ENCODE measurements at regions not wholly inside any gene's neighbourhood (a gene's known extent, or its start where the extent isn't known, plus 50 kb on each side); places are given as distances from the start of the nearest gene placed in this dataset.

DNA sequence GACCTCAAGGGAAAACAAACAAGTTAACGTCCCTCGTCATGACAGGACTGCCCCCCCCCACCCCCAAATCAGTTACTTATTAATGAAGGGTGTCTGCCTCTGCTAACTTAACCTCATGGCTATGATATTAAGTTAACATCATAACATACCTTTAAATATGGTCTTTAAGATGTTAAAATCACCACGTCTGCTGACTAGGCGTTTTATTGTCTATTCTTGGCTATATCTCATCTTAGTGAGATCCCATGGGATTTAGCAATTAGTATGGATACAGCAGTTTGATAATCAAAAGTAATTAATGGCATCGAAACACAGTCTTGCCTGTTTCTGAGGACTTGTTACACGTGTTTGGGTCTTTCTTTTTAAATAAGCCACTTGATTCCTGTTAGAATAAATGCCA, 186.9 kb downstream of the FOXB1 start:
- no peaks in the 10 kb centered on the region for H3K9me3 ChIP-seq (ENCODE audit: control insufficient read depth, low read length)
- H3K9ac ChIP-seq (ENCODE audit: low read length) = no peak overlapping the region
- H3K4me3 ChIP-seq (ENCODE audit: low read length) = no peak overlapping the region
- H3K27me3 ChIP-seq (ENCODE audit: control insufficient read depth, insufficient read depth, low read length) = no peaks in the 10 kb centered on the region
- no peaks in the 10 kb centered on the region for H3K4me1 ChIP-seq (ENCODE audit: control insufficient read depth, insufficient read depth, low read length)
- no peaks in the 10 kb centered on the region for H3K36me3 ChIP-seq (ENCODE audit: control insufficient read depth, insufficient read depth, low read length)

DNA sequence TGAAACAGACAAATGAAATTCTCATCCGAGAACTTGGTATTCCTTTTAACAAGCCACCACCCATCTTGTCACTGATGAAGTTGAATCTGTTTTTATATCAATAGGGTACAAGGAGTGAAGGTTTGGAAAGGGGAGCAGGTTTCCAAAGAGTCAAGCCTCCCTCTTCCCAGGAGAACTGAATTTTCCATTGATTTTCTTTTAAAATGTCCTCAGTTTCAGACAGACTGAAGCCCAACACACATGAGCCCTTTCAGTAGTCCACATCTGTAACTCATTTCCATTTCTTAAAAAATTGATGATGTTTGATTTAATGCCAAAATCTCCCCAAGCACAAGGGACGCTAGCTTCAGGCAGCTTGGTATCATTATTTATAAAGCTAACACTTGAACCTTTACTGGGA, 187.7 kb downstream of the FOXB1 start:
- Histone ChIP-seq H3K4me3 (ENCODE audit: low read length) (no peak overlapping the region), H3K9ac (ENCODE audit: low read length) (no peak overlapping the region), H3K36me3 (ENCODE audit: control insufficient read depth, insufficient read depth, low read length) (no peaks in the 10 kb centered on the region), H3K27me3 (ENCODE audit: control insufficient read depth, insufficient read depth, low read length) (no peaks in the 10 kb centered on the region), H3K4me1 (ENCODE audit: control insufficient read depth, insufficient read depth, low read length) (no peaks in the 10 kb centered on the region), H3K9me3 (ENCODE audit: control insufficient read depth, low read length) (no peaks in the 10 kb centered on the region)

DNA sequence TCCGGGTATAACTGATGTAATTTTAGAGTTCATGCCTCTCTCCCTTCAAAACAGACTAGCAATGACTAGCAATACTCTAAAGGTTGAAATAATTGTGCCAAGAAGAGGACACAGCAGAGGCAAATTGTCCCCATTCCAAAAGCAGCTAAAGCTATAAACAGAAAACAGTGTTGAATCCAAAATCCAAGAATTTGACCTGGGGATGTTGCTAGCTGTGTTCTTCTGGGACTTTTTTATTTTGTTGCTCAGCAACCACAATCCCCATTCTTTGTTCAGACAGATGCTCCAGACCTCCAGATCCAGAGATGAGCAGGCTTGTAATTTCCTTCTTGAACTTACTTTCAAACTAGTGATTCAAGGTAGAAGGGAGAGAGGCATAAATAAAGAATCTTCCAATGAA, 191.5 kb downstream of the FOXB1 start:
- no peak overlapping the region for H3K4me3 ChIP-seq (ENCODE audit: low read length)
- H3K27me3 ChIP-seq (ENCODE audit: control insufficient read depth, insufficient read depth, low read length) = no peaks in the 10 kb centered on the region
- H3K36me3 ChIP-seq (ENCODE audit: control insufficient read depth, insufficient read depth, low read length) = no peaks in the 10 kb centered on the region
- H3K9ac ChIP-seq (ENCODE audit: low read length) = no peak overlapping the region
- no peaks in the 10 kb centered on the region for H3K9me3 ChIP-seq (ENCODE audit: control insufficient read depth, low read length)
- no peaks in the 10 kb centered on the region for H3K4me1 ChIP-seq (ENCODE audit: control insufficient read depth, insufficient read depth, low read length)

DNA sequence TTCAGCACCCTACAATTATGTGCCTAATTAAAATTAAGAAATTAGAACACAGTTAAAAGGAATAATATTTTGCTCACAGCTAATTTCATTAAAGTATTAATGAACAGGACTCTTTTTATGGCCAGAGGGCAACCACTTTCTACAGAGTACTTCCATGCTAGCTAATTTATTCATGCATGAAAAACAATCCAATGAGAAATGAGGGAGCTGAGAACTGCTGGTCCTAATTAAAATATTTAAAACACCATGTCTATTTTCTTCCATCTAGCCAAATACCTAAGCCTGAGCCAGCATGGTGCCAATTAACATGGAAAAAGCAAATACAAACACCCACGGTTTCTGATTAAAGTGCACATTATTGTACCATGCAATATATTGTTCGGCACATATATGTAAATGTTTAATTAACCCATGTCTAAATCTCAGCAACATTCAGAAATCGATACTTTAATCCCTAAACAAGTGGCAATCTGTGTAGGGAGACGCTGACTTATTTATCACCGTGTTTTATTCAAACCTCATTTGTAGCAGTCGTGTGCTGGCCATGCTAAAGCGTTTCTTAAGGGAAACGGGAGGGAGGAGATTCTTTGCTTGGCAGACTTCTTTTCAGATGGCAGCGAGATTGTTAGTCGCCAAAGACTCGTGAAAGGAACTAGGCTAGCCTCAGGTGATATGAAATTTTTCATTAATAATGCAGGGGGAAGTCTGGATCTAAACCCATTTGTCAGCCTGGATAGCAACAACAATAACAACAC, 193.5 kb downstream of the ANXA2 start:
- Histone ChIP-seq H3K9me3 (ENCODE audit: control insufficient read depth, low read length) (no peaks in the 10 kb centered on the region), H3K4me3 (ENCODE audit: low read length) (no peak overlapping the region), H3K27me3 (ENCODE audit: control insufficient read depth, insufficient read depth, low read length) (peaks cover 7% of the 10 kb centered on the region), H3K9ac (ENCODE audit: low read length) (no peak overlapping the region), H3K4me1 (ENCODE audit: control insufficient read depth, insufficient read depth, low read length) (no peaks in the 10 kb centered on the region), H3K36me3 (ENCODE audit: control insufficient read depth, insufficient read depth, low read length) (no peaks in the 10 kb centered on the region)

DNA sequence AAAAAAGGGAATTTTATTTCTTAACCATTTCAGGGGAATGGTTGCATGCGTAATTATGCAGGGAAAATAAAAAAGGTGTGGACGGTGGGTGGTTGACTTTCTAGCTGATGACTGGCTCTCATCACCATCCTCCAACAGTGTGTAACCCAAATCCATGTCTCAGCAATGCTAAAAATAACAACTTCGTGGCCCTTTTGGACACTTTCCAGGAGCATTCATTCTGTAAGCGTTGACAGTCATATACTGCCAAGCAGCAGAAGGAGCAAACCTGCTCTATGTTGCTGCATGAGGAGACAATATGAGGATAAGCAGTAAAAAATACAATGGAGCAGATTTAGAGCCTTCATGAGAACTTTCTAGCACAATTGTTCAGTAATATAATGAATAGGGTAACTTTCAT, 189.1 kb downstream of the ANXA2 start:
- Histone ChIP-seq H3K36me3 (ENCODE audit: control insufficient read depth, insufficient read depth, low read length) (no peaks in the 10 kb centered on the region), H3K4me3 (ENCODE audit: low read length) (no peak overlapping the region), H3K9me3 (ENCODE audit: control insufficient read depth, low read length) (no peaks in the 10 kb centered on the region), H3K4me1 (ENCODE audit: control insufficient read depth, insufficient read depth, low read length) (no peaks in the 10 kb centered on the region), H3K9ac (ENCODE audit: low read length) (no peak overlapping the region), H3K27me3 (ENCODE audit: control insufficient read depth, insufficient read depth, low read length) (no peaks in the 10 kb centered on the region)

DNA sequence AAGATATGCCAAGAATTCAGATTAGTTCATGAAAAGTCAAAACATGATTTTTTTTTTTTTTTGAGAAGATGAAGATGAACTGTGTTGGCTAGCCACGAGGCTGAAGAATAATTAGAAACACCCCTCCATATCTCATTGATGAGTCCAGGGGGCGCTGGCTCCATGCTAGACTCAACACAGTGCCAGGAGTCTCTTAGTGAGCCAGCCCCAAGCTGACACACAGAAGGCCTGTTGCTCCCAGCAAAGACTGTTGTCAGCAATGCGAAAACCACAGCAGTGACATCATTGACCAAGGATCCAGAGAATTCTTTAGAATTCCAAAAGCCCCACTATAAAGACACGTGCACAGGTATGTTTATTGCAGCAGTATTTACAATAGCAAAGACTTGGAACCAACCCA, 185.2 kb downstream of the ANXA2 start:
- no peaks in the 10 kb centered on the region for H3K4me1 ChIP-seq (ENCODE audit: control insufficient read depth, insufficient read depth, low read length)
- no peak overlapping the region for H3K9ac ChIP-seq (ENCODE audit: low read length)
- H3K9me3 ChIP-seq (ENCODE audit: control insufficient read depth, low read length) = no peaks in the 10 kb centered on the region
- no peaks in the 10 kb centered on the region for H3K27me3 ChIP-seq (ENCODE audit: control insufficient read depth, insufficient read depth, low read length)
- H3K4me3 ChIP-seq (ENCODE audit: low read length) = no peak overlapping the region
- H3K36me3 ChIP-seq (ENCODE audit: control insufficient read depth, insufficient read depth, low read length) = no peaks in the 10 kb centered on the region

DNA sequence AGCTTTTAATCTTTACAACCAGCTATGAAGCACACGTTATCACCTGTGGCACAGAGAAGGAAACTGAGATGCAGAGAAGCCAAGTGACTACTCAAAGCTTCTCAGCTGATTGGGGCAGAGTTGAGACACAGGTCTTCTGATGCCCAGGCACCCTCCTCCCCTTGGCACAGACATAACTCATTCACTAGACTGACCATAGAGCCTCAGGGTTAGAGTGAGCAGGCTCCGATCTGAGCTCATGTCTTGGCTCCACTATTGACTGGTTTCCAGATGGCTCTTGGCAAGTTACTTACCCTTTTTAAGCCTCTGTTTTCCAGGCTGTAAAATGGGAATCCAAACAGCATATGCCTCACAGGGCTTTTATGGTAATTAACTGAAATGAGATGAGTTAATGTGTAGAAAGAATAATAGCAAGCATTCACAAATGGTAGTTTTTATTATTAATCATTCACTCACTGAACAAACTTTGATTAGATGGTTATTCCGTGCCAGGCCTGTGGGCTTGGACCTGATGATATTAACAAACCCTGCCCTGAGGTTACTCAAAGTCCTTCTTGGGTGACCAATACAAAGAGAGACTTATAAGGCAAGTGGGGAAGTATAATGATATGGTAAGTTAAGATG, 184.3 kb downstream of the ANXA2 start:
- no peaks in the 10 kb centered on the region for H3K9me3 ChIP-seq (ENCODE audit: control insufficient read depth, low read length)
- no peaks in the 10 kb centered on the region for H3K4me1 ChIP-seq (ENCODE audit: control insufficient read depth, insufficient read depth, low read length)
- H3K4me3 ChIP-seq (ENCODE audit: low read length) = no peak overlapping the region
- no peaks in the 10 kb centered on the region for H3K27me3 ChIP-seq (ENCODE audit: control insufficient read depth, insufficient read depth, low read length)
- no peak overlapping the region for H3K9ac ChIP-seq (ENCODE audit: low read length)
- no peaks in the 10 kb centered on the region for H3K36me3 ChIP-seq (ENCODE audit: control insufficient read depth, insufficient read depth, low read length)

DNA sequence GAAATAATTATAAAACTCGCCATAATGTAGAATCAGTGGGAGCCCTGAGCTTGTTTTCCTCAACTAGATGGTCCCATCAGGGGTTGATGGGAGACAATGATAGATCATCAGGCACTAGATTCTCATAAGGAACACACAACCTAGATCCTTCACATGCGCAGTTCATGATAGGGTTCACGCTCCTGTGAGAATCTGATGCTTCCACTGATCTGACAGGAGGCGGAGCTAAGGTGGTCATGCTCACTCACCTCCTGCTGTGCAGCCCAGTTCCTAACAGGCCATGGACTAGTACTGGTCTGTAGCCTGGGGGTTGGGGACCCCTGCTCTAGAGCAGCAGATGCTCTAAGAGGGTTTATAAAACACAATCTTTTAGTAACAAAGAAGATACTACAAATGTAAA, 183.6 kb downstream of the ANXA2 start:
- no peaks in the 10 kb centered on the region for H3K4me1 ChIP-seq (ENCODE audit: control insufficient read depth, insufficient read depth, low read length)
- no peak overlapping the region for H3K4me3 ChIP-seq (ENCODE audit: low read length)
- no peaks in the 10 kb centered on the region for H3K9me3 ChIP-seq (ENCODE audit: control insufficient read depth, low read length)
- H3K27me3 ChIP-seq (ENCODE audit: control insufficient read depth, insufficient read depth, low read length) = no peaks in the 10 kb centered on the region
- no peak overlapping the region for H3K9ac ChIP-seq (ENCODE audit: low read length)
- H3K36me3 ChIP-seq (ENCODE audit: control insufficient read depth, insufficient read depth, low read length) = no peaks in the 10 kb centered on the region

DNA sequence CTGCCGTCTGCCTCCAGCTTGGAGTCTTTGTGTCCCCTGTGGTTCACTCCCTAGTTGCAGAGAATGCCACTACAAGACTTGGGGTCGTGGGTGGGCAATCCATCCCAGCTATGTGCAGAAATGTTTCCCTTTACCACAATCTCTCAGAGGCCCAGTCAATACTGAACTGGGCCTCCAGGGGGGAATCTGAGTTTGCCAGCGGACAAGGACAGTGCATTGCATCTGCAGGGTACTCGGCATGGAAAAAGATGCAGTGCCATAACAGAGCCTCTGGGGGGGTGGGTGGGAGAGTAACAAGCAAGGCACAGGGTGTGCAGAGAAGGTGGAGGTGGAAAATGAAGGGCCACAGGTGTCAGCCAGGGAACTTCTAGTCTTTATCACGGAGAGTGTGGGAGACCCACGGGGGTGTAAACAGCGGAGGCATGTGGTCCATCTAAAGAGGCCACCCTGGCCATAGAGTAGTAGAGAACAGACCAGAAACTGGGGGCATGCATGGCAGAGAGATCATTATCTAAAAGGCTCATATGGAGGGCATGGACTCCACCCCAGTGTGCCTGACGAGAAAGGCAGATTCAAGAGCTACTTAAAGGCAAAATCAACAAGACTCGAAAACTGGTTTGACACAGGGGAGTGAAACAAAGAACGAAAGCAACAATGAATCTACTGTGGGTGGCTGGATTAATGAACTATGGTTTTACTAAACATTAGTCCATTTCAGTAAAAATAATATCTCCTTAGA, 182.4 kb downstream of the ANXA2 start:
- Histone ChIP-seq H3K36me3 (ENCODE audit: control insufficient read depth, insufficient read depth, low read length) (no peaks in the 10 kb centered on the region), H3K9ac (ENCODE audit: low read length) (no peak overlapping the region), H3K27me3 (ENCODE audit: control insufficient read depth, insufficient read depth, low read length) (no peaks in the 10 kb centered on the region), H3K4me1 (ENCODE audit: control insufficient read depth, insufficient read depth, low read length) (no peaks in the 10 kb centered on the region), H3K4me3 (ENCODE audit: low read length) (no peak overlapping the region), H3K9me3 (ENCODE audit: control insufficient read depth, low read length) (no peaks in the 10 kb centered on the region)

DNA sequence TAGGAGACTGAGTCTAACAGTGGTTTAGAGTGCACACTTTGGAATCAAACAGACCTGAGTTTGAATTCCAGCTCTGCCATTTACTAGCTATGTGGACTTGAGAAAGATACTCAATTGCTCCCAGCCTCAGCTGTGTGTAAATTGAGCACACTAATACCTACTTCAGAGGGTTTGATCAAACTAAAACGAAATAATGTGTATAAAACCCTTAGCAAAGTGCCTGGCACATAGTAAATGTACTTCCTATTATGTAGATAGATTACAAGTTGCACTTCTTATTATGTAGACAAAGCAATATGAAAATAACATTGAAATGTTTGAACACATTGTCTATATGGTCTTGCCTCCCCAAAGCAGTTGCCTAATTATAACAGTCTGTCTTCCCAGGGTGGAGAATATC, 180.6 kb downstream of the ANXA2 start:
- Histone ChIP-seq H3K9ac (ENCODE audit: low read length) (no peak overlapping the region), H3K27me3 (ENCODE audit: control insufficient read depth, insufficient read depth, low read length) (no peaks in the 10 kb centered on the region), H3K9me3 (ENCODE audit: control insufficient read depth, low read length) (no peaks in the 10 kb centered on the region), H3K4me1 (ENCODE audit: control insufficient read depth, insufficient read depth, low read length) (no peaks in the 10 kb centered on the region), H3K36me3 (ENCODE audit: control insufficient read depth, insufficient read depth, low read length) (no peaks in the 10 kb centered on the region), H3K4me3 (ENCODE audit: low read length) (no peak overlapping the region)

DNA sequence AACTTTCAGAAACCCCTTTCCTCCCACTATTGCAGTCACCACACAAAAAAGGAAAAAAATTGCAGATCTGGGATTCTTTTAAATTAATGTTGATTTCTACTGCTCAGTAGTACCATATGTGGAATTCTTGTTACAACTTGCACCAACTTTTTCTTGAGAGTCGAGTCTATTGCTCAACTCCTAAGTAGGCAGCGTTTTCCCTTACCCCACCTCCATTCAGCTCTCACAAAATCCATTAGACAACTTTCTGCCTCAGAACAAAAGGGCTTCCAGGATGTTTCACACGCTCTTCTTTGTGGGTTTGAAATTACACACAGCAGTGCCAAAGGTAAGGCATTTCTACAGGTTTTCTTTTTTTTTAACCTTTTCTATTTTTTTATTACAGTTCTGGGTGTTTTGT, 179.5 kb downstream of the ANXA2 start:
- no peaks in the 10 kb centered on the region for H3K36me3 ChIP-seq (ENCODE audit: control insufficient read depth, insufficient read depth, low read length)

DNA sequence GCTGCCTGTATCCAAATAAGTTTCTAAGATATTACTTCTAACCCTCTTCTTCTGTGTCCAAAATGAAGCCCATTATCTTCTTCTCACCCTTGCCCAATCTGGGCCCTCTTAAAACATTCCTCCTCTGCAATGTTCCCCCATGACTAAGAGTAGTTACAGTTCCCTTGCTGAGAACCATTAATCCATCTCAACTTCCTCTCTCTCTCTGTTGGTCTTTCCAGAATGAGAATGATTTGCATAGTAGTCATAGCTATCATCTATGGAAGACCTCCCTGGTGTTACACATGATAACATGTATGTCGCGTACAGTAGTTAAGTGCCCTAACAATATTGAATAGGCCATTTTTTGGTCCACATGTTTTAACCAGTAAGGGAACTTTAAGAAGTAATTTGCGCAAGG, 177.9 kb downstream of the ANXA2 start:
- no peaks in the 10 kb centered on the region for H3K27me3 ChIP-seq (ENCODE audit: control insufficient read depth, insufficient read depth, low read length)
- H3K4me1 ChIP-seq (ENCODE audit: control insufficient read depth, insufficient read depth, low read length) = no peaks in the 10 kb centered on the region
- H3K9ac ChIP-seq (ENCODE audit: low read length) = no peak overlapping the region
- H3K36me3 ChIP-seq (ENCODE audit: control insufficient read depth, insufficient read depth, low read length) = no peaks in the 10 kb centered on the region
- H3K4me3 ChIP-seq (ENCODE audit: low read length) = no peak overlapping the region
- no peaks in the 10 kb centered on the region for H3K9me3 ChIP-seq (ENCODE audit: control insufficient read depth, low read length)

More for the DNA sequence above, 179.5 kb downstream of the ANXA2 start:
- no peaks in the 10 kb centered on the region for H3K9me3 ChIP-seq (ENCODE audit: control insufficient read depth, low read length)
- H3K4me3 ChIP-seq (ENCODE audit: low read length) = no peak overlapping the region
- H3K27me3 ChIP-seq (ENCODE audit: control insufficient read depth, insufficient read depth, low read length) = no peaks in the 10 kb centered on the region
- no peak overlapping the region for H3K9ac ChIP-seq (ENCODE audit: low read length)
- H3K4me1 ChIP-seq (ENCODE audit: control insufficient read depth, insufficient read depth, low read length) = no peaks in the 10 kb centered on the region

Data from mucosa of stomach (tissue), 1 donor.